DMS53 treated with DMSO at 0.1 percent for 48 hours (cell line): ENCODE measurements at regions not wholly inside any gene's neighbourhood (a gene's known extent, or its start where the extent isn't known, plus 50 kb on each side); places are given as distances from the start of the nearest gene placed in this dataset.
"Not testable (repeated sequence)": the region's sequence is repeated elsewhere in the genome, so short reads cannot be mapped to it uniquely, and the experiment has no call there.

Experiments
- DNase-seq: peaks from one replicate; lab custom pipeline; 2025; ENCODE audit not compliant: unreplicated experiment; lab: John Stamatoyannopoulos, UW

- DNase-seq = no peak
These were observed 1378.6 kb upstream of the DEFB115 start for GRCh38 chr20:29878777-29879442.

GRCh38 chr20:29881107-29881506 lies 1376.4 kb upstream of the DEFB115 start:
- DNase-seq = not testable (repeated sequence)

DNA sequence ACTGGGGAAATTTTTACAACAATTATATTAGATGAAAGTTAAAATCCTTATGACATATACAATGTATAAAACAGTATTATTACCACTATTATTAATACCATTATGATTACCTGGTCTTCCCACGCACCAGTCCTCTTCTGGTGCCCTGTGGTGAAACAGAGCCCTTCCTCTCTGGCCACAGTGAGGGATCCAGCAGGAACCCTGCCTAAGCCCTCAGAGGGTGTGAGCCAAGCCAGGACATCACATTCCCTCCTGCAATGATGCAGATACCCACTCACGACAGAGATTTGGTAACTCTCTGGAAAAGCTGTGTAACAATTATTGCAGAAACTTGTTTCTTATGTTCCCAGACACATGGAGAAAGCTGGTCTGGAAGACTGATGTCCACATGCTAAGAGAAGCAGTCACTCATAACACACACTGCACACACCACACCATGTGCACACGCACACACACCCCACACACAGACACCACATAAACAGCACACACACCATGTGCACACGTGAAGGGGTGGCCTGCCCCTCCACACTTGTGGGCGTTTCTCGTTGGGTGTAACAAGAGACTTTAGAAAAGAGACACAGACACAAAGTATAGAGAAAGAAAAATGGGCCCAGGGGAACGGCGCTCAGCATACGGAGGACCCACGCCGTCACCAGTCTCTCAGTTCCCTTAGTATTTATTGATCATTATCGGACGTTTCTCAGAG lies 1373.8 kb upstream of the DEFB115 start:
- not testable (repeated sequence) for DNase-seq

GRCh38 chr20:29884322-29884721 lies 1373.1 kb upstream of the DEFB115 start:
- not testable (repeated sequence) for DNase-seq

GRCh38 chr20:29885282-29886185 lies 1371.9 kb upstream of the DEFB115 start:
- DNase-seq = not testable (repeated sequence)

DNA sequence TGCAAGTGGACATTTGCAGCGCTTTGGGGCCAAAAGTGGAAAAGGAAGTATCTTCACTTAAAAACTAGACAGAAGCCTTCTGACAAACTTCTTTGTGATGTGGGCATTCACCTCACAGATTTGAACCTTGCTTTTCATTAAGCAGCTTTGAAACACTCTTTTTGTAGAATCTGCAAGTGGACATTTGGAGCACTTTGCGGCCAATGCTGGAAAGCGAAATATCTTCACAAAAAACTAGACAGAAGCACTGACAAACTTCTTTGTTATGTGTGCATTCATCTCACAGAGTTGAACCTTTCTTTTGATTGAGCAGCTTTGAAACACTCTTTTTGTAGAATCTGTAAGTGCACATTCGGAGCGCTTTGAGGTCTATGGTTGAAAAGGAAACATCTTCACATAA lies 1365.9 kb upstream of the DEFB115 start:
- DNase-seq = not testable (repeated sequence)
